ENCODE measurements at regions not wholly inside any gene's neighbourhood (a gene's known extent, or its start where the extent isn't known, plus 50 kb on each side); places are given as distances from the start of the nearest gene placed in this dataset.

DNA sequence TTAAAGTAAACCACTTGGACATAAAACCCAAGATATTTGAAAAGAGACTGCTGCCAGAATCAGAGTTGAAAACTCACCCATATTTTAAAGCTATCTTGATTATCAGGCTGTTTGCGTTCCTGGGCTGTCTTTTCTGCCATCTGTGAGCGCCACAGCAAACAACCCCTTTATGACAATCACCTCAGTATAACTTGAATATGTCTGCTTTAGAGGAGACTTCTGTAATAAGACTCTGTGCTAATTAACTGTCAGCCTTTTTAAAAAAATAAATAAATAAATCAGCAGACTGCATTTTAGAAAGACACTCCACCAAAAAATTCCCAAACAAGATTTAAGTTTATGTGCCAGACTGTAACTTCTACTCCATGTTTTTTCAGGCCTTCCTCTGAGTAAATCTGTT lies 375.7 kb upstream of the CCNH start:
- Mint-ChIP-seq H3K4me1 (peaks cover 29% of the 10 kb centered on the region), H3K9me3 (no peaks in the 10 kb centered on the region), H3K27me3 (ENCODE audit: insufficient read depth, low read depth, poor library complexity) (peaks cover 19% of the 10 kb centered on the region), H3K4me3 (no peak overlapping the region), H3K27ac (no peak overlapping the region), H3K36me3 (ENCODE audit: low read depth) (no peaks in the 10 kb centered on the region)
- DNase-seq (ENCODE audit: low spot score) (no peak), ATAC-seq (peak; percentile 40; the same call in 1 of the 3 replicates)
- Histone ChIP-seq H2AFZ (no peak overlapping the region), H3F3A (replicated peaks; ENCODE audit: low read depth) (no peaks in the 10 kb centered on the region), H3K79me2 (replicated peaks; ENCODE audit: insufficient read depth) (no peaks in the 10 kb centered on the region), H3K4me2 (peak overlapping the region; percentile 52), H3K27ac (ENCODE audit: low read depth) (no peak overlapping the region), H3K4me1 (ENCODE audit: insufficient read depth) (peaks cover 36% of the 10 kb centered on the region), H4K20me1 (replicated peaks; ENCODE audit: insufficient read depth) (no peaks in the 10 kb centered on the region), H3K36me3 (ENCODE audit: insufficient read depth) (no peaks in the 10 kb centered on the region), H3K27me3 (ENCODE audit: insufficient read depth) (peaks cover 17% of the 10 kb centered on the region; the same call in 1 of the 2 replicates), H3K4me3 (no peak overlapping the region), H3K9me2 (ENCODE audit: insufficient read depth) (no peaks in the 10 kb centered on the region)
- TF ChIP-seq CREB1 (CRISPR knock-in tag; IDR thresholded peaks at IDR 0.05; ENCODE audit: low read depth) (no peak), EZH2 (IDR thresholded peaks at IDR 0.05; ENCODE audit: low read depth, unreplicated experiment) (no peak), ZNF331 (CRISPR knock-in tag; IDR thresholded peaks at IDR 0.05; ENCODE audit: low read depth) (no peak), STAT1 (IDR thresholded peaks at IDR 0.05; ENCODE audit: unreplicated experiment) (no peak), POLR2AphosphoS5 (IDR thresholded peaks at IDR 0.05; ENCODE audit: low read depth) (no peak), ZNF114 (CRISPR knock-in tag; IDR thresholded peaks at IDR 0.05) (no peak), JUNB (IDR thresholded peaks at IDR 0.05; ENCODE audit: unreplicated experiment) (no peak), EZH2phosphoT487 (IDR thresholded peaks at IDR 0.05; ENCODE audit: unreplicated experiment) (no peak), NANOG (IDR thresholded peaks at IDR 0.05; ENCODE audit: borderline replicate concordance) (no peak)
- TF ChIP-seq, protein P1, sequence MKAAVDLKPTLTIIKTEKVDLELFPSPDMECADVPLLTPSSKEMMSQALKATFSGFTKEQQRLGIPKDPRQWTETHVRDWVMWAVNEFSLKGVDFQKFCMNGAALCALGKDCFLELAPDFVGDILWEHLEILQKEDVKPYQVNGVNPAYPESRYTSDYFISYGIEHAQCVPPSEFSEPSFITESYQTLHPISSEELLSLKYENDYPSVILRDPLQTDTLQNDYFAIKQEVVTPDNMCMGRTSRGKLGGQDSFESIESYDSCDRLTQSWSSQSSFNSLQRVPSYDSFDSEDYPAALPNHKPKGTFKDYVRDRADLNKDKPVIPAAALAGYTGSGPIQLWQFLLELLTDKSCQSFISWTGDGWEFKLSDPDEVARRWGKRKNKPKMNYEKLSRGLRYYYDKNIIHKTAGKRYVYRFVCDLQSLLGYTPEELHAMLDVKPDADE (IDR thresholded peaks at IDR 0.05) = no peak
- TF ChIP-seq, protein P2, sequence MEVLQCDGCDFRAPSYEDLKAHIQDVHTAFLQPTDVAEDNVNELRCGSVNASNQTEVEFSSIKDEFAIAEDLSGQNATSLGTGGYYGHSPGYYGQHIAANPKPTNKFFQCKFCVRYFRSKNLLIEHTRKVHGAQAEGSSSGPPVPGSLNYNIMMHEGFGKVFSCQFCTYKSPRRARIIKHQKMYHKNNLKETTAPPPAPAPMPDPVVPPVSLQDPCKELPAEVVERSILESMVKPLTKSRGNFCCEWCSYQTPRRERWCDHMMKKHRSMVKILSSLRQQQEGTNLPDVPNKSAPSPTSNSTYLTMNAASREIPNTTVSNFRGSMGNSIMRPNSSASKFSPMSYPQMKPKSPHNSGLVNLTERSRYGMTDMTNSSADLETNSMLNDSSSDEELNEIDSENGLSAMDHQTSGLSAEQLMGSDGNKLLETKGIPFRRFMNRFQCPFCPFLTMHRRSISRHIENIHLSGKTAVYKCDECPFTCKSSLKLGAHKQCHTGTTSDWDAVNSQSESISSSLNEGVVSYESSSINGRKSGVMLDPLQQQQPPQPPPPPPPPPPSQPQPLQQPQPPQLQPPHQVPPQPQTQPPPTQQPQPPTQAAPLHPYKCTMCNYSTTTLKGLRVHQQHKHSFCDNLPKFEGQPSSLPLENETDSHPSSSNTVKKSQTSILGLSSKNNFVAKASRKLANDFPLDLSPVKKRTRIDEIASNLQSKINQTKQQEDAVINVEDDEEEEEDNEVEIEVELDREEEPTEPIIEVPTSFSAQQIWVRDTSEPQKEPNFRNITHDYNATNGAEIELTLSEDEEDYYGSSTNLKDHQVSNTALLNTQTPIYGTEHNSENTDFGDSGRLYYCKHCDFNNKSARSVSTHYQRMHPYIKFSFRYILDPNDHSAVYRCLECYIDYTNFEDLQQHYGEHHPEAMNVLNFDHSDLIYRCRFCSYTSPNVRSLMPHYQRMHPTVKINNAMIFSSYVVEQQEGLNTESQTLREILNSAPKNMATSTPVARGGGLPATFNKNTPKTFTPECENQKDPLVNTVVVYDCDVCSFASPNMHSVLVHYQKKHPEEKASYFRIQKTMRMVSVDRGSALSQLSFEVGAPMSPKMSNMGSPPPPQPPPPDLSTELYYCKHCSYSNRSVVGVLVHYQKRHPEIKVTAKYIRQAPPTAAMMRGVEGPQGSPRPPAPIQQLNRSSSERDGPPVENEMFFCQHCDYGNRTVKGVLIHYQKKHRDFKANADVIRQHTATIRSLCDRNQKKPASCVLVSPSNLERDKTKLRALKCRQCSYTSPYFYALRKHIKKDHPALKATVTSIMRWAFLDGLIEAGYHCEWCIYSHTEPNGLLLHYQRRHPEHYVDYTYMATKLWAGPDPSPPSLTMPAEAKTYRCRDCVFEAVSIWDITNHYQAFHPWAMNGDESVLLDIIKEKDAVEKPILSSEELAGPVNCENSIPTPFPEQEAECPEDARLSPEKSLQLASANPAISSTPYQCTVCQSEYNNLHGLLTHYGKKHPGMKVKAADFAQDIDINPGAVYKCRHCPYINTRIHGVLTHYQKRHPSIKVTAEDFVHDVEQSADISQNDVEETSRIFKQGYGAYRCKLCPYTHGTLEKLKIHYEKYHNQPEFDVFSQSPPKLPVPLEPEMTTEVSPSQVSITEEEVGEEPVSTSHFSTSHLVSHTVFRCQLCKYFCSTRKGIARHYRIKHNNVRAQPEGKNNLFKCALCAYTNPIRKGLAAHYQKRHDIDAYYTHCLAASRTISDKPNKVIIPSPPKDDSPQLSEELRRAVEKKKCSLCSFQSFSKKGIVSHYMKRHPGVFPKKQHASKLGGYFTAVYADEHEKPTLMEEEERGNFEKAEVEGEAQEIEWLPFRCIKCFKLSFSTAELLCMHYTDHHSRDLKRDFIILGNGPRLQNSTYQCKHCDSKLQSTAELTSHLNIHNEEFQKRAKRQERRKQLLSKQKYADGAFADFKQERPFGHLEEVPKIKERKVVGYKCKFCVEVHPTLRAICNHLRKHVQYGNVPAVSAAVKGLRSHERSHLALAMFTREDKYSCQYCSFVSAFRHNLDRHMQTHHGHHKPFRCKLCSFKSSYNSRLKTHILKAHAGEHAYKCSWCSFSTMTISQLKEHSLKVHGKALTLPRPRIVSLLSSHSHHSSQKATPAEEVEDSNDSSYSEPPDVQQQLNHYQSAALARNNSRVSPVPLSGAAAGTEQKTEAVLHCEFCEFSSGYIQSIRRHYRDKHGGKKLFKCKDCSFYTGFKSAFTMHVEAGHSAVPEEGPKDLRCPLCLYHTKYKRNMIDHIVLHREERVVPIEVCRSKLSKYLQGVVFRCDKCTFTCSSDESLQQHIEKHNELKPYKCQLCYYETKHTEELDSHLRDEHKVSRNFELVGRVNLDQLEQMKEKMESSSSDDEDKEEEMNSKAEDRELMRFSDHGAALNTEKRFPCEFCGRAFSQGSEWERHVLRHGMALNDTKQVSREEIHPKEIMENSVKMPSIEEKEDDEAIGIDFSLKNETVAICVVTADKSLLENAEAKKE (CRISPR knock-in tag; IDR thresholded peaks at IDR 0.05) = no peak
- TF ChIP-seq, protein P3, sequence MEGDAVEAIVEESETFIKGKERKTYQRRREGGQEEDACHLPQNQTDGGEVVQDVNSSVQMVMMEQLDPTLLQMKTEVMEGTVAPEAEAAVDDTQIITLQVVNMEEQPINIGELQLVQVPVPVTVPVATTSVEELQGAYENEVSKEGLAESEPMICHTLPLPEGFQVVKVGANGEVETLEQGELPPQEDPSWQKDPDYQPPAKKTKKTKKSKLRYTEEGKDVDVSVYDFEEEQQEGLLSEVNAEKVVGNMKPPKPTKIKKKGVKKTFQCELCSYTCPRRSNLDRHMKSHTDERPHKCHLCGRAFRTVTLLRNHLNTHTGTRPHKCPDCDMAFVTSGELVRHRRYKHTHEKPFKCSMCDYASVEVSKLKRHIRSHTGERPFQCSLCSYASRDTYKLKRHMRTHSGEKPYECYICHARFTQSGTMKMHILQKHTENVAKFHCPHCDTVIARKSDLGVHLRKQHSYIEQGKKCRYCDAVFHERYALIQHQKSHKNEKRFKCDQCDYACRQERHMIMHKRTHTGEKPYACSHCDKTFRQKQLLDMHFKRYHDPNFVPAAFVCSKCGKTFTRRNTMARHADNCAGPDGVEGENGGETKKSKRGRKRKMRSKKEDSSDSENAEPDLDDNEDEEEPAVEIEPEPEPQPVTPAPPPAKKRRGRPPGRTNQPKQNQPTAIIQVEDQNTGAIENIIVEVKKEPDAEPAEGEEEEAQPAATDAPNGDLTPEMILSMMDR (conservative IDR thresholded peaks at IDR 0.05; ENCODE audit: low read depth in 2 of 2) = no peak
- TF ChIP-seq, protein P4, sequence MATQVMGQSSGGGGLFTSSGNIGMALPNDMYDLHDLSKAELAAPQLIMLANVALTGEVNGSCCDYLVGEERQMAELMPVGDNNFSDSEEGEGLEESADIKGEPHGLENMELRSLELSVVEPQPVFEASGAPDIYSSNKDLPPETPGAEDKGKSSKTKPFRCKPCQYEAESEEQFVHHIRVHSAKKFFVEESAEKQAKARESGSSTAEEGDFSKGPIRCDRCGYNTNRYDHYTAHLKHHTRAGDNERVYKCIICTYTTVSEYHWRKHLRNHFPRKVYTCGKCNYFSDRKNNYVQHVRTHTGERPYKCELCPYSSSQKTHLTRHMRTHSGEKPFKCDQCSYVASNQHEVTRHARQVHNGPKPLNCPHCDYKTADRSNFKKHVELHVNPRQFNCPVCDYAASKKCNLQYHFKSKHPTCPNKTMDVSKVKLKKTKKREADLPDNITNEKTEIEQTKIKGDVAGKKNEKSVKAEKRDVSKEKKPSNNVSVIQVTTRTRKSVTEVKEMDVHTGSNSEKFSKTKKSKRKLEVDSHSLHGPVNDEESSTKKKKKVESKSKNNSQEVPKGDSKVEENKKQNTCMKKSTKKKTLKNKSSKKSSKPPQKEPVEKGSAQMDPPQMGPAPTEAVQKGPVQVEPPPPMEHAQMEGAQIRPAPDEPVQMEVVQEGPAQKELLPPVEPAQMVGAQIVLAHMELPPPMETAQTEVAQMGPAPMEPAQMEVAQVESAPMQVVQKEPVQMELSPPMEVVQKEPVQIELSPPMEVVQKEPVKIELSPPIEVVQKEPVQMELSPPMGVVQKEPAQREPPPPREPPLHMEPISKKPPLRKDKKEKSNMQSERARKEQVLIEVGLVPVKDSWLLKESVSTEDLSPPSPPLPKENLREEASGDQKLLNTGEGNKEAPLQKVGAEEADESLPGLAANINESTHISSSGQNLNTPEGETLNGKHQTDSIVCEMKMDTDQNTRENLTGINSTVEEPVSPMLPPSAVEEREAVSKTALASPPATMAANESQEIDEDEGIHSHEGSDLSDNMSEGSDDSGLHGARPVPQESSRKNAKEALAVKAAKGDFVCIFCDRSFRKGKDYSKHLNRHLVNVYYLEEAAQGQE (IDR thresholded peaks at IDR 0.05; ENCODE audit: unreplicated experiment) = no peak

Data from GM23338 (cell line).